GM12878 (cell line): ENCODE measurements at regions not wholly inside any gene's neighbourhood (a gene's known extent, or its start where the extent isn't known, plus 50 kb on each side); places are given as distances from the start of the nearest gene placed in this dataset.

Experiments used
- ATAC-seq: fragments of 200-7000 bp; cut with Tn5 transposase; 3 replicates; pipeline ENCODE4 v1.9.1; 2020; ENCODE audit warnings: mild to moderate bottlenecking, moderate library complexity
- BruUV-seq: library from RNA; stranded (reverse); fragments of 400-500 nt; replicated peaks from 2 replicates; lab custom pipeline; 2021; lab: Mats Ljungman, UMichigan
- CTCF ChIA-PET: fragments of 300-600 bp; sonication (Branson Sonifier 250); formaldehyde crosslinking; extraction: SDS; loops from one replicate; lab custom pipeline; 2021; ENCODE audit warnings: inconsistent platforms; lab: Yijun Ruan, JAX
- POLR2A ChIA-PET: fragments of 350-600 bp; formaldehyde crosslinking; extraction: SDS; loops from one replicate; lab custom pipeline; 2021; ENCODE audit warnings: inconsistent platforms; lab: Charles Lee
- RAD21 ChIA-PET: fragments of 300-600 bp; sonication (Branson Sonifier 250); formaldehyde crosslinking; loops from one replicate; lab custom pipeline; 2023; ENCODE audit warnings: antibody characterized with exemption; ENCODE audit not compliant: unreplicated experiment; lab: Charles Lee
- SMC1A ChIA-PET: fragments of 300-600 bp; sonication (Branson Sonifier 250); formaldehyde crosslinking; loops from one replicate; lab custom pipeline; 2023; ENCODE audit not compliant: unreplicated experiment, uncharacterized antibody; lab: Charles Lee
- DNase-seq: peaks from one replicate; pipeline ENCODE4 v3.0.0-alpha.2; 2011; ENCODE audit warnings: low read depth, low spot score
- FAIRE-seq: peaks from 3 replicates; lab custom pipeline; 2011; peaks lifted over from hg19 to GRCh38; lab: Jason Lieb, UNC
- H2AFZ ChIP-seq: 2 replicates; pipeline ENCODE4 v1.6.0; 2011; ENCODE audit warnings: low read depth, low read length, control low read depth; ENCODE audit not compliant: control insufficient read depth
- H3K27ac ChIP-seq: 2 replicates; pipeline ENCODE4 v1.5.1; 2011; ENCODE audit warnings: control low read depth; ENCODE audit not compliant: control insufficient read depth, insufficient read depth
- H3K27me3 ChIP-seq, 2 experiments: replicated peaks in 1 of 2; 2 replicates each; pipeline versions ENCODE4 v1.6.0 to v1.6.1; 2011; ENCODE audit warnings: low read length in 1 of 2; ENCODE audit not compliant: control insufficient read depth in 2 of 2, insufficient read depth in 2 of 2
- H3K36me3 ChIP-seq, 2 experiments: 2 replicates each; pipeline ENCODE4 v1.5.1; 2011; ENCODE audit warnings: low read length in 1 of 2; ENCODE audit not compliant: control insufficient read depth in 2 of 2, insufficient read depth in 2 of 2
- H3K4me1 ChIP-seq: 2 replicates; pipeline ENCODE4 v1.6.1; 2011; ENCODE audit warnings: mild to moderate bottlenecking, low read length, moderate library complexity, mixed read lengths; ENCODE audit not compliant: control insufficient read depth, insufficient read depth
- H3K4me2 ChIP-seq: 2 replicates; pipeline ENCODE4 v1.6.0; 2011; ENCODE audit warnings: control low read depth; ENCODE audit not compliant: control insufficient read depth, insufficient read depth
- H3K4me3 ChIP-seq: fragments of 200-600 bp; sonication (generic); 2 replicates; pipeline ENCODE4 v1.5.1; 2016
- H3K79me2 ChIP-seq: 2 replicates; pipeline ENCODE4 v1.6.0; 2011; ENCODE audit warnings: low read length; ENCODE audit not compliant: control insufficient read depth, insufficient read depth
- H3K9ac ChIP-seq: 2 replicates; pipeline ENCODE4 v1.8.0; 2011; ENCODE audit warnings: low read length, control low read depth, mixed read lengths; ENCODE audit not compliant: control insufficient read depth, insufficient read depth
- H3K9me3 ChIP-seq: replicated peaks from 3 replicates; pipeline ENCODE4 v1.5.1; 2011; ENCODE audit warnings: mild to moderate bottlenecking, low read length; ENCODE audit not compliant: control insufficient read depth, insufficient read depth
- H4K20me1 ChIP-seq: 2 replicates; pipeline ENCODE4 v1.6.0; 2011; ENCODE audit not compliant: control insufficient read depth, insufficient read depth
- IKZF2 ChIP-seq, 2 experiments: fragments of 450-650 bp; IDR thresholded peaks; 2 replicates each; pipeline ENCODE4 v1.6.1; 2017; ENCODE audit warnings: mild to moderate bottlenecking in 2 of 2, moderate library complexity in 2 of 2
- JUND ChIP-seq: IDR thresholded peaks from 2 replicates; pipeline ENCODE4 v1.6.1; 2012; ENCODE audit warnings: low read depth, mild to moderate bottlenecking, low read length, improper control_type of control experiment, moderate library complexity
- NFIC ChIP-seq: IDR thresholded peaks from 2 replicates; pipeline ENCODE4 v1.6.1; 2012; ENCODE audit warnings: low read depth, mild to moderate bottlenecking, inconsistent platforms, low read length, moderate library complexity
- RELB ChIP-seq: fragments of 450-650 bp; IDR thresholded peaks from 2 replicates; pipeline ENCODE4 v1.6.1; 2017; ENCODE audit warnings: low read depth, mild to moderate bottlenecking, moderate library complexity
- RUNX3 ChIP-seq: IDR thresholded peaks from 2 replicates; pipeline ENCODE4 v1.6.1; 2012; ENCODE audit warnings: low read length, inconsistent platforms
- WGBS: methylation state at CpG from one replicate; pipeline ENCODE4 v1.1.6; 2016; ENCODE audit warnings: low lambda C conversion rate; ENCODE audit not compliant: insufficient replicate concordance, insufficient coverage; ENCODE audit errors: missing lambda C conversion rate; 5-methylcytosine and 5-hydroxymethylcytosine counted together
- in situ Hi-C: fragments of 300-500 bp; cut with MboI; formaldehyde crosslinking; loops from 9 replicates; pipeline ENCODE4 v1.14.3; 2018; ENCODE audit warnings: mixed read lengths
- intact Hi-C: fragments of 100-400 bp; cut with micrococcal nuclease; formaldehyde crosslinking; loops from one replicate; pipeline ENCODE4 v1.14.2; 2022; ENCODE audit not compliant: unreplicated experiment
- TF ChIP-seq, protein P1 (sequence below): IDR thresholded peaks from 2 replicates; pipeline ENCODE4 v1.6.1; 2012; ENCODE audit warnings: low read length, inconsistent platforms
- TF ChIP-seq, protein P2 (sequence below): fragments of 450-650 bp; IDR thresholded peaks from 2 replicates; pipeline ENCODE4 v1.6.1; 2016; ENCODE audit warnings: mild to moderate bottlenecking

DNA sequence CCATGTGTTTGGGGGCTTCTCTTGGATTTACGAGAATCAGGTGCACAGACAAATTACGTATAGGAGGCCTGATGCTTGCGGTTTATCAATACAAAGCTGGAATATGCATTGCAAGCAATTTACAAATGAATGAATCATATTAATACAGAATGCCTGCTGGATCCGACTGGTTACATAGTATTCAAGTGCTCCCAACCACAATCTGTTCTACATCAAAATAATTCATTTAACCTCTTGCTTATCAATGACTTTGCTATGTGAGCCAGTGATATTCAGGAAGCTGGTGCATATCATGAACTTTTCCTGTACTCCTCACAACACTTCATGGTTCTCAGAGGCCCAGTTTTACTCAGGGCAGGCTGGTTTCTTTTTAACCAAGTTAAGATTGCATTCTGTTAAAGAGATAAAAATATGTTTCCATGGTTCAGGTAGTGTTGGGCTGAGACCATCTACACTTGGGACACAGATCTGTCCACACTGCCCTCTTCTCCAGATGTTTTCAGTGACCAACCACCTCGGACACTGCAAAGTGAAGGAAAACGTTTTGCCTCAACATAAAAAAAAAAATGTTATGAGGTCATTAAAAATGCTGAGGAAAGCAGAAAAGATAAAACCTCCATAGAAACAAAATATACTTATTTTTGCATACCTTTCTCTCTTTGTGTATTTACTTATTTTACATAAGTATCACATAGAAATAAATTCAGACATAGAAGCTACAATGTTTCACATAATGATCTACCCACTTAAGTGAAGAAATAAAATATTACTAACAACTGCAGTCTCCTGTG is 200.1 kb upstream of the VCX3A start (continued):
- no peak for TF ChIP-seq JUND

GRCh38 chrX:6732101-6732500 is 197.2 kb upstream of the VCX3A start:
- ChIA-PET SMC1A (interaction anchor here (0.6 to 1.3 kb wide), 2 partner anchors 10 to 326 kb away, joined by 3 to 4 read pairs; no protein-coding TSS in a partner anchor), RAD21 (interaction anchor here (0.5 kb wide), 1 partner anchor 114 kb away, joined by 3 read pairs; no protein-coding TSS in a partner anchor), POLR2A (no interaction called here), CTCF (interaction anchor here (1.2 kb wide), 1 partner anchor 440 kb away, joined by 3 read pairs; no protein-coding TSS in a partner anchor)
- H3K9ac ChIP-seq, result no peak overlapping the region
- no peaks in the 10 kb centered on the region; the same call in 1 of the 3 replicates for H3K9me3 ChIP-seq
- H4K20me1 ChIP-seq, result no peaks in the 10 kb centered on the region
- H2AFZ ChIP-seq, result no peak overlapping the region
- TF ChIP-seq RUNX3 (peak; percentile 82), IKZF2 (IDR thresholded peaks at IDR 0.05) (peak in 1 of 2 experiments; percentile 61; a peak in 1 of 4 replicates), NFIC (peak; percentile 39; the same call in 1 of the 2 replicates), RELB (peak; percentile 27; the same call in 1 of the 2 replicates)
- TF ChIP-seq, protein P1, sequence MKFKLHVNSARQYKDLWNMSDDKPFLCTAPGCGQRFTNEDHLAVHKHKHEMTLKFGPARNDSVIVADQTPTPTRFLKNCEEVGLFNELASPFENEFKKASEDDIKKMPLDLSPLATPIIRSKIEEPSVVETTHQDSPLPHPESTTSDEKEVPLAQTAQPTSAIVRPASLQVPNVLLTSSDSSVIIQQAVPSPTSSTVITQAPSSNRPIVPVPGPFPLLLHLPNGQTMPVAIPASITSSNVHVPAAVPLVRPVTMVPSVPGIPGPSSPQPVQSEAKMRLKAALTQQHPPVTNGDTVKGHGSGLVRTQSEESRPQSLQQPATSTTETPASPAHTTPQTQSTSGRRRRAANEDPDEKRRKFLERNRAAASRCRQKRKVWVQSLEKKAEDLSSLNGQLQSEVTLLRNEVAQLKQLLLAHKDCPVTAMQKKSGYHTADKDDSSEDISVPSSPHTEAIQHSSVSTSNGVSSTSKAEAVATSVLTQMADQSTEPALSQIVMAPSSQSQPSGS, result no peak
- TF ChIP-seq, protein P2, sequence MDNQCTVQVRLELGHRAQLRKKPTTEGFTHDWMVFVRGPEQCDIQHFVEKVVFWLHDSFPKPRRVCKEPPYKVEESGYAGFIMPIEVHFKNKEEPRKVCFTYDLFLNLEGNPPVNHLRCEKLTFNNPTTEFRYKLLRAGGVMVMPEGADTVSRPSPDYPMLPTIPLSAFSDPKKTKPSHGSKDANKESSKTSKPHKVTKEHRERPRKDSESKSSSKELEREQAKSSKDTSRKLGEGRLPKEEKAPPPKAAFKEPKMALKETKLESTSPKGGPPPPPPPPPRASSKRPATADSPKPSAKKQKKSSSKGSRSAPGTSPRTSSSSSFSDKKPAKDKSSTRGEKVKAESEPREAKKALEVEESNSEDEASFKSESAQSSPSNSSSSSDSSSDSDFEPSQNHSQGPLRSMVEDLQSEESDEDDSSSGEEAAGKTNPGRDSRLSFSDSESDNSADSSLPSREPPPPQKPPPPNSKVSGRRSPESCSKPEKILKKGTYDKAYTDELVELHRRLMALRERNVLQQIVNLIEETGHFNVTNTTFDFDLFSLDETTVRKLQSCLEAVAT, result no peak
- 6% methylated on average over 1 of the region's 1 CpG for WGBS
- no peak overlapping the region for H3K4me3 ChIP-seq
- DNase-seq (peak; percentile 26), ATAC-seq (peak; percentile 57), FAIRE-seq (no peak)
- intact Hi-C loops, result no loop called here
- no peaks in the 10 kb centered on the region for H3K4me1 ChIP-seq
- no peaks in the 10 kb centered on the region for H3K79me2 ChIP-seq
- H3K27ac ChIP-seq, result no peak overlapping the region
- H3K36me3 ChIP-seq, result no peaks in the 10 kb centered on the region
- no peak overlapping the region for H3K4me2 ChIP-seq
- H3K27me3 ChIP-seq, result no peaks in the 10 kb centered on the region
- in situ Hi-C loops, result loop anchor here (25.0 kb wide), 1 partner anchor 1205 kb away; the partner anchor contains the start of gene PNPLA4
- BruUV-seq, result no TSS peak
